Renal pelvis (tissue), 1 donor: ENCODE measurements at regions not wholly inside any gene's neighbourhood (a gene's known extent, or its start where the extent isn't known, plus 50 kb on each side); places are given as distances from the start of the nearest gene placed in this dataset.

ENCODE experiments used
- DNase-seq: peaks from one replicate; pipeline ENCODE4 v3.0.0-alpha.2; 2013

- DNase-seq, result no peak
Measured at GRCh38 chr19:31560086-31561060, 211.1 kb upstream of the TSHZ3 start.

- DNase-seq, result no peak
Measured at GRCh38 chr19:31562966-31563612, 213.9 kb upstream of the TSHZ3 start.

- DNase-seq, result no peak
Measured at GRCh38 chr19:31567776-31568175, 218.5 kb upstream of the TSHZ3 start.

GRCh38 chr19:31568724-31569123, 219.5 kb upstream of the TSHZ3 start:
- DNase-seq, result no peak

GRCh38 chr19:31570718-31571117, 221.5 kb upstream of the TSHZ3 start:
- no peak for DNase-seq

GRCh38 chr19:31572102-31572975, 223.1 kb upstream of the TSHZ3 start:
- DNase-seq, result no peak

- no peak for DNase-seq
Measured at GRCh38 chr19:31572976-31573298, 223.7 kb upstream of the TSHZ3 start.

- DNase-seq, result no peak
Measured at GRCh38 chr19:31574251-31574973, 225.2 kb upstream of the TSHZ3 start.

- no peak for DNase-seq
Measured at GRCh38 chr19:31575846-31576335, 226.7 kb upstream of the TSHZ3 start.

- no peak for DNase-seq
Measured at GRCh38 chr19:31578326-31578725, 229.1 kb upstream of the TSHZ3 start.

GRCh38 chr19:31583148-31583547, 233.9 kb upstream of the TSHZ3 start:
- DNase-seq, result peak; percentile 47

- DNase-seq, result no peak
Measured at GRCh38 chr19:31586282-31586681, 237.0 kb upstream of the TSHZ3 start.

GRCh38 chr19:31589109-31589508, 239.9 kb upstream of the TSHZ3 start:
- DNase-seq, result no peak

GRCh38 chr19:31591258-31591657, 242.0 kb upstream of the TSHZ3 start:
- DNase-seq, result no peak

- DNase-seq, result no peak
Measured at GRCh38 chr19:31592456-31592855, 243.2 kb upstream of the TSHZ3 start.

GRCh38 chr19:31594701-31595100, 245.5 kb upstream of the TSHZ3 start:
- no peak for DNase-seq

GRCh38 chr19:31595521-31595920, 246.3 kb upstream of the TSHZ3 start:
- DNase-seq, result no peak

GRCh38 chr19:31596751-31597150, 247.5 kb upstream of the TSHZ3 start:
- DNase-seq, result no peak

- no peak for DNase-seq
Measured at GRCh38 chr19:31597616-31598015, 248.4 kb upstream of the TSHZ3 start.

- DNase-seq, result no peak
Measured at GRCh38 chr19:31598730-31599238, 249.5 kb upstream of the TSHZ3 start.

GRCh38 chr19:31600731-31601295, 251.6 kb upstream of the TSHZ3 start:
- no peak for DNase-seq
